HG03565 (cell line): ENCODE measurements at regions not wholly inside any gene's neighbourhood (a gene's known extent, or its start where the extent isn't known, plus 50 kb on each side); places are given as distances from the start of the nearest gene placed in this dataset.

Experiments used
- ATAC-seq: cut with Tn5 transposase; IDR thresholded peaks from one replicate; pipeline ENCODE4 v1.9.1; 2021; ENCODE audit warnings: mild to moderate bottlenecking, moderate library complexity; ENCODE audit not compliant: unreplicated experiment

- ATAC-seq = no peak
Measured at GRCh38 chr6:113642001-113642713, 215.0 kb upstream of the MARCKS start.

GRCh38 chr6:113642714-113643406, 214.3 kb upstream of the MARCKS start:
- ATAC-seq = peak; percentile 90

DNA sequence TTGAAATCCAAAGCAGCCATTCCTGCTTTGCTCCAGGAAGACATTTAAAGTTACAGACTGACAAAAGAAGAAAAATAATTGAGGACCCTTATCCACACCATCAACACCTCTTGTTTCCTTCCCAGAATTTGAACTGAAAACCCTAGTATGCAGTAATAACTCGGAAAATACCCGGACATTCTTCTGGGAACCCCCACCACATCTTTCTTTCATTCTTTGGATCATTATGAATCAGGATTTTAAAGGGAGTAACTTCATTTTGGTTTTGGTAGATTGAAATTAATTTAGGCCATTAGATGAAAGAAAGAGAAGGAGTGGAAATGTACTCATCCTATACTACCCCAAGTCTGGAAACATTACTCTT, 213.8 kb upstream of the MARCKS start:
- ATAC-seq = no peak

GRCh38 chr6:113644861-113645575, 212.1 kb upstream of the MARCKS start:
- peak; percentile 17 for ATAC-seq

DNA sequence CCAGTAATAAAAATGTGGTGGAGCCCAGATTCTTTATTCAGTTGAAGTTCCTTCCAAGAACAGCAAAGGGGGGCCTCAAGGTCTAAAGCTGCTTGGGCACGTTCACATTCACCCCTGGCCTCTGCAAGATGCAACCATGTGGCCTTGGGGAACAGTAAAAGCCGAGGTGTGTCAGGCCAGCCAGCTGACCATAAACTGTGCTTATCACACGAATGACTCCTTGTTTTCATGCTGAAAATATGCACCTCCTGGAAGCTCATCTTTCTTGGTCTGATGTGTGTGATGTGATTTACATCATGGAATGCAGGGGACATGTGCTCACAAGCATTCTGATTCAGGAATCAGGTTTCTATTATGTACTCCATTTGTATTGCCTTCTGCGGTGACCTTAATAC, 211.6 kb upstream of the MARCKS start:
- no peak for ATAC-seq

DNA sequence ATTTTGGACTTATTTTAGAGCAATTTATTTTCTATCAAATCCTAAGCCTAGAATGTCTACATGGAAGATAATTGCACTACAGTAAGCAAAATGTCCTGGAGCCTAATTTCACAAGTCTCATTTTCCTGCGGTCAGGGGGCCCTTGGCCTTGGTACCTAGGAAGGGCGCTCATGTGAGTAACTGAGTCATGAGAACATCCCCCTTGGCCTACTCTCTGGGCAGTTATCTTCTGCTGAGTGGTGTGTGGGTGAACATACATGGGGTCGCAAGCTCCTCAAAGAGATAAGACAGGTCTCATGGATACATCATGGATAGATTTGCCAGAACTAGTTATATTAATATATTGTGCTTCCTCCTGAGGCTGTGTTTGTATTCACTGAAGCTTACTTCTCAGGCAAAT, 211.2 kb upstream of the MARCKS start:
- ATAC-seq = no peak

DNA sequence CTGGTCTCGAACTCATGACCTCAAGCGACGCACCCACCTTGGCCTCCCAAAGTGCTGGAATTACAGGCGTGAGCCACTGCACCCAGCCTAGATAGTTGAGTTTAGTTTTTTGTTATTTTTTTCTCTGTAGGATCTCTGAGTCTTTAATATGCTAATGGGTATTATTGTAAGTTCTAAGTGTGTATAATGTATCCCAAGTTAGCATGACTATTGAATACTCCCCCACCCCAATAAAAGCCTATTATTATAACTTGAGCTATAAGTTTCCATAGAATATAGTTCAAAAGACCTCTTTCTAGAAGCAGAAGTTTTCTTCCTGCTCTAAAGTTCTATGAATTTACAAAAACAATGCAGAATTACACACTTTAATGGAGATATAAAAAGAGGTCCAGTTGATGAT, 210.4 kb upstream of the MARCKS start:
- no peak for ATAC-seq

DNA sequence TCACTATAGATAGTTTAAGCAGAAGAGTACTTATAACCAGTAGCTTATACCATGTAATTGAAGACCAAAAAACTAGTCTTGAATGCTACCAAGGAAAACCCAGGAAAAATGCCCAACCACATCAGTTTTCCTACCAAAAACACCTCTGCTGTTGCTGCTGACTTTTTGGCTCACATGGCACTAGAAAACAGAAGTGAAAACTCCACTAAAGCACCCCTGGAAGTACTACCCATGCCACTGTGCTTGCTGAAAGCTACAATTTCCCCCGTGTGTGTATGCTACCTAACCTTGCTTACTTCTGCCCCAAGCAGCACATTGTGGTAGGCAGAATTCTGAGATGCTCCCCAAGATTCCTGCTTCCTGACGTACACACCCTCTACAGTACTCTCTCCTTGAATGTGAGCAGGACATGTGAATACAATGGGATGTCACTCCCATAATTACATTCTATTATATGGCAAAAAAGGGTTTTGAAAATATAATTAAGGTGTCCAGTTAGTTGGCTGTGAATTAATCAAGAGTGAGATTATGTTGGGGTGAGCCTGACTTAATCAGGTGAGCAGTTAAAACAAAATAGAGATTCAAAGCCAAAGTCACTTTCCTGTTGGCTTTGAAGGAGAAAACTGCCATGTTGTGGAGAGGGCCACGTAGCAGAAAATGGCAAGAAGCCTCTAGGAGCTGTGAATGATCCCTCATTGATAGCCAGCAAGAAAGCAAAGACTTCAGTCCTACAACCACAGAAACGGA, 209.8 kb upstream of the MARCKS start:
- peak; percentile 14 for ATAC-seq

DNA sequence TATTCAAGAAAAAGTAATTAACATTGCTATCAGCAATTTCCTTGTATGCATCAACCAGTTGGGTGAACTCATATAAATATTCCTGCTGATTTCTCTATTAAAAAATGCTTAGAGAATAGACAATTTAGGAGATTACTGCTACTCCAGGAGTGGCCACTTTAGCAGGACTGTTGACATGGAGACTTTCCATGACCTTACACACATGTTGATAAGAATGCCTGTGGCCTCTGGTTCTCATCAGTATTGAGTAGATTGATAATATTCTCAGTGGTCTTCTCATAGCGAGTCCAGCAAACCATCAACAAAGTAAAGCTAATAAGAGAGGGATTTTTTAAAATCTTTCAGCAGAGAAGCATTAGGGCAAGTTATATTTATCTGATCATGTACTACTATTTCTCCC, 208.4 kb upstream of the MARCKS start:
- no peak for ATAC-seq

DNA sequence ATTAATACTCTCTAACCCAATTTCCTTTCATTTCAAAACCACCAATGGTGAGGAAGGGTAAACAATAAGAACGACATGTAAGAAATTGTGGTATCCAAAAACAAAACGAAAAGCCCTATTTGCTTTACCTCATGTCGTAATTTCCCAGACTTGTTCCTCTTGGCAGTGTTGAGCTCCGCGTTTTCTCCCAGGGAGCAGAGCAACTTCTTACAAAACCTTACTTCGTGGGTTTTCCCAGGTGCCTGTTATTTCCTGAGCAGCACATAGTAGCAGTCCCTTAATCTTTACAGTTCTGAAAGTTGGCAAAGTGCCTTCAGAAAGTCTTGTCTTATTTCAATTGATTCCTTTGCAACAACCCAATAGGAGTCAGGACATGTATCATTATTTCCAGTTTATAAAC, 207.9 kb upstream of the MARCKS start:
- no peak for ATAC-seq

- no peak for ATAC-seq
Measured at GRCh38 chr6:113649880-113650609, 207.1 kb upstream of the MARCKS start.

DNA sequence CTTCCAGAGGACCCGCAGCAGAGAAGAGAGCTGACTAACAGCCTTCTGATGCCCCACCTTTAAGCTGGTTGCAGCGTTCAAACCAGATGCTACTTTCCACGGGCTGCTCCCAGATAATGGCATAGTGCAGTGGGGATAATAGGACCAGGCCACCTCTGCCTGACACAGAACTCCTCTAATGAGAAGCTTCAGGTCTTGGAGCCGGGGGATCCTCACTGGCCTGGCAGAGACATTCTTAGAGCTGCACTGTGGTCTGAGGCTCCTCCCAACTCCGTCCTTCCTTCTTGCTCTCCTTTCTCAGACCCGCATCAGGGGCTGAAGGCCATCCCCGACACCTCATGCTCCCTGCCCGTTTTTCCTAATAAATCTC, 206.6 kb upstream of the MARCKS start:
- no peak for ATAC-seq

DNA sequence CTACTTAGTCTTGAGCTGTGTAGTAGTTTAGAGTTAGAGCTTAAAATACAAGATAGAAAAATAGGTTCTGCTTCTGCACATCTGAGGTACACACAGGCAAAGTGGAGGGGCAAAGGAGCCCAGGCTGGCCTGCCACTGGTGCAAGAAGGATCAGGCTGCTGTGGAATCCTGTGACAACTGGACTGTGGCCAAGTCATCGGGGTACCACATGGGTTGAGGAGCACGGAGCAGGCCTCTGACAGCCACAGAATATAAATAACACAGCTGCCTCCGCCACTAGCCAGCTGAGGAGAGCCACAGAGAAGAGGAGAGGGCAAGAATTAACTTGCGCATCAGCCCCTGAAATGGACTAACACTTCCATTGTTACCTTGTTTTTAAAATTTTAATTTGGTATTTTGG, 206.0 kb upstream of the MARCKS start:
- no peak for ATAC-seq

GRCh38 chr6:113651920-113652319, 205.2 kb upstream of the MARCKS start:
- peak; percentile 30 for ATAC-seq

- ATAC-seq = no peak
Measured at GRCh38 chr6:113653275-113653674, 203.9 kb upstream of the MARCKS start.

- no peak for ATAC-seq
Measured at GRCh38 chr6:113654396-113654795, 202.7 kb upstream of the MARCKS start.

DNA sequence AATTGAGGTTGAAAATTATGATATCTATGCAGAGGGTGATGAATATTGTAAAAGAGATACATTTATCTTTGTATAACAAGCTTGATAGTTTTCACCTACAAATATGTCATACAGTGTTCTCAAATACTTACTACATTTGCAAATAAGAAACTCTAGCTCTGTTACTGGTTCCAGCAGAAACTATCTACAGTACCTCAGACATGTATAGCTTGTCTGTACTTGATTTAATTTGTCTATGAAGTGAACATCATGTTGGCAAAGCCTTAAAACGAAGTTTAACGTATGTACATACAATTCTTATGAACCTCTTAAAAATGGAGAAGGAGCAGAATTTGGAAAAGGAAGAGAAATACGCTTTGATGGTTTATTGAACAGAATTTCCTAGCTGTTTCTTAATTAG, 201.4 kb upstream of the MARCKS start:
- no peak for ATAC-seq

- no peak for ATAC-seq
Measured at GRCh38 chr6:113659762-113660404, 197.3 kb upstream of the MARCKS start.

DNA sequence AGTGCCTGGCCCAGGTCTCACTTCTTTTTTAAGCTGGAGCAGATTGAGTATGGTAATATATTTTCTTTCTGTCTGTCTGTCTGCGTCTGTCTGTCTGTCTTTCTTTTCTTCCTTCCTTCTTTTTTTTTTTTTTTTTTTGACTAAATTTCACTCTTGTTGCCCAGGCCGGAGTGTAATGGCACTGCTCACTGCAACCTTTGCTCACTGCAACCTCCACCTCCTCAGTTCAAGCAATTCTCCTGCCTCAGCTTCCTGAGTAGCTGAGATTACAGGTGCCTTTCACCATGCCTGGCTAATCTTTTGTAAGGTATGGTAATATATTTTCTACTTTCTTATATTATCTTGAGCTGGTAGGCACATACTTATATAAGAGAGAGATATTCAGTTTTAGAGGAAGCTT, 196.3 kb upstream of the MARCKS start:
- ATAC-seq = no peak

GRCh38 chr6:113662093-113662665, 195.0 kb upstream of the MARCKS start:
- no peak for ATAC-seq
